Liver (tissue), 7 donors: ENCODE measurements at regions not wholly inside any gene's neighbourhood (a gene's known extent, or its start where the extent isn't known, plus 50 kb on each side); places are given as distances from the start of the nearest gene placed in this dataset.

Experiments
- DNase-seq: peaks from one replicate; pipeline ENCODE4 v3.0.0-alpha.2; 2017; ENCODE audit warnings: low spot score
- H3K27ac ChIP-seq, 2 donors: one replicate each; pipeline ENCODE4 v1.7.0; 2013; ENCODE audit warnings: inconsistent platforms in 2 of 2, low read length in 2 of 2, control low read depth in 1 of 2, low read depth in 1 of 2, mild to moderate bottlenecking in 1 of 2
- H3K27me3 ChIP-seq, 4 donors: one replicate each; pipeline versions ENCODE4 v1.6.1 to v1.7.0; 2013; ENCODE audit warnings: low read length in 3 of 4, inconsistent platforms in 1 of 4, mild to moderate bottlenecking in 1 of 4, moderate library complexity in 1 of 4; ENCODE audit not compliant: control insufficient read depth in 4 of 4, insufficient read depth in 4 of 4
- H3K36me3 ChIP-seq, 4 donors: one replicate each; pipeline versions ENCODE4 v1.6.1 to v1.7.0; 2013; ENCODE audit warnings: low read length in 3 of 4, mild to moderate bottlenecking in 3 of 4, low read depth in 1 of 4, moderate library complexity in 1 of 4; ENCODE audit not compliant: control insufficient read depth in 4 of 4, insufficient read depth in 3 of 4
- H3K4me1 ChIP-seq, 4 donors: one replicate each; pipeline versions ENCODE4 v1.6.1 to v1.7.0; 2013; ENCODE audit warnings: low read length in 3 of 4, mild to moderate bottlenecking in 3 of 4, moderate library complexity in 1 of 4; ENCODE audit not compliant: control insufficient read depth in 4 of 4, insufficient read depth in 4 of 4
- H3K4me3 ChIP-seq, 3 donors: one replicate each; pipeline versions ENCODE4 v1.6.1 to v1.7.0; 2013; ENCODE audit warnings: low read length in 3 of 3, control low read depth in 1 of 3, low read depth in 1 of 3, mild to moderate bottlenecking in 1 of 3
- H3K9ac ChIP-seq, 2 donors: one replicate each; pipeline ENCODE4 v1.7.0; 2013; ENCODE audit warnings: low read length in 2 of 2, mild to moderate bottlenecking in 2 of 2, moderate library complexity in 2 of 2, control low read depth in 1 of 2, low read depth in 1 of 2
- H3K9me3 ChIP-seq, 4 donors: one replicate each; pipeline versions ENCODE4 v1.6.1 to v1.7.0; 2013; ENCODE audit warnings: low read length in 3 of 4; ENCODE audit not compliant: control insufficient read depth in 4 of 4
- EGR1 ChIP-seq, 2 donors: IDR thresholded peaks; 2 replicates each; pipeline ENCODE4 v1.6.1; 2016 to 2018; ENCODE audit warnings: antibody characterized with exemption in 2 of 2, low read depth in 2 of 2
- FOXA1 ChIP-seq: IDR thresholded peaks from 2 replicates; pipeline ENCODE4 v1.6.1; 2016; ENCODE audit warnings: antibody characterized with exemption
- FOXA2 ChIP-seq: IDR thresholded peaks from 2 replicates; pipeline ENCODE4 v1.6.1; 2016; ENCODE audit warnings: antibody characterized with exemption
- GABPA ChIP-seq, 2 donors: IDR thresholded peaks in 1 of 2; conservative IDR thresholded peaks in 1 of 2; 2 replicates each; pipeline ENCODE4 v1.6.1; 2016; ENCODE audit warnings: antibody characterized with exemption in 2 of 2, mild to moderate bottlenecking in 1 of 2, moderate library complexity in 1 of 2
- HNF4A ChIP-seq, 2 donors: conservative IDR thresholded peaks; 2 replicates each; pipeline ENCODE4 v1.6.1; 2016; ENCODE audit warnings: antibody characterized with exemption in 2 of 2, mild to moderate bottlenecking in 2 of 2
- HNF4G ChIP-seq: IDR thresholded peaks from 2 replicates; pipeline ENCODE4 v1.6.1; 2016; ENCODE audit warnings: antibody characterized with exemption
- JUND ChIP-seq, 2 donors: IDR thresholded peaks; 2 replicates each; pipeline ENCODE4 v1.6.1; 2016; ENCODE audit warnings: antibody characterized with exemption in 2 of 2
- NR2F2 ChIP-seq: IDR thresholded peaks from 2 replicates; pipeline ENCODE4 v1.6.1; 2016; ENCODE audit warnings: antibody characterized with exemption
- RAD21 ChIP-seq, 2 donors: IDR thresholded peaks; 2 replicates each; pipeline ENCODE4 v1.6.1; 2016; ENCODE audit warnings: antibody characterized with exemption in 2 of 2, mild to moderate bottlenecking in 2 of 2
- REST ChIP-seq: IDR thresholded peaks from 2 replicates; pipeline ENCODE4 v1.6.1; 2016; ENCODE audit warnings: antibody characterized with exemption, mild to moderate bottlenecking
- RXRA ChIP-seq, 2 donors: IDR thresholded peaks; 2 replicates each; pipeline ENCODE4 v1.6.1; 2017 to 2018; ENCODE audit warnings: antibody characterized with exemption in 2 of 2, mild to moderate bottlenecking in 1 of 2
- SP1 ChIP-seq: IDR thresholded peaks from 2 replicates; pipeline ENCODE4 v1.6.1; 2018; ENCODE audit warnings: antibody characterized with exemption, mild to moderate bottlenecking
- TAF1 ChIP-seq: conservative IDR thresholded peaks from 2 replicates; pipeline ENCODE4 v1.6.1; 2016; ENCODE audit warnings: antibody characterized with exemption, mild to moderate bottlenecking
- YY1 ChIP-seq: IDR thresholded peaks from 2 replicates; pipeline ENCODE4 v1.6.1; 2016; ENCODE audit warnings: antibody characterized with exemption, mild to moderate bottlenecking
- WGBS: extraction: QIAGEN DNeasy Blood & Tissue Kit; methylation state at CpG from one replicate; pipeline ENCODE4 v1.1.7; 2013; 5-methylcytosine and 5-hydroxymethylcytosine counted together
- TF ChIP-seq, protein P1 (sequence below): IDR thresholded peaks from 2 replicates; pipeline ENCODE4 v1.6.1; 2016; ENCODE audit warnings: antibody characterized with exemption
- TF ChIP-seq, protein P2 (sequence below): IDR thresholded peaks from 2 replicates; pipeline ENCODE4 v1.6.1; 2016; ENCODE audit warnings: antibody characterized with exemption
- TF ChIP-seq, protein P3 (sequence below): IDR thresholded peaks from 2 replicates; pipeline ENCODE4 v1.6.1; 2016; ENCODE audit warnings: antibody characterized with exemption
- donor health status: healthy.
- donor health status: healthy.
- donor health status: healthy.
- donor health status: healthy.

DNA sequence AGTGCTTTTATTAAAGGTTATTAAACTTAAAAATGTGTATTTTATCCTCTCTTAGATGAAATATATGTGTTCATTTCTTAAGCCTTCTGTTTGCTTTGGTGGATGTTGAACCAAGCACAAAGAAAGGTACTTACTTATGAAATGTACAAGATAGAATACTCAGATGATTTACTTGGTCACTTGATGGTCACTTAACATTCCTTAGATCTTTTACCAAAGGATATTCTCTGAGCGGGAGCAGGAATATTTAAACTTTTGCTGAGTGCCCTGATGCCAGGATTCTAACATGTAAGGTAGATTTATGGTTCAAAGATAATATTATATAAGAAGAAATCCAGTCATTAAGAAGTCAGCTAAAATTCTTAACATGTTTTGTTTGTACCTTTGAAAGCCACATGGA, 193.5 kb upstream of the ZEB2 start:
- H3K36me3 ChIP-seq, result no peaks in the 10 kb centered on the region
- H3K27me3 ChIP-seq, result no peaks in the 10 kb centered on the region
- 74% methylated on average over 1 of the region's 1 CpG for WGBS
- no peak overlapping the region for H3K9ac ChIP-seq
- H3K9me3 ChIP-seq, result peaks cover 0 to 3% (median under 1%) of the 10 kb centered on the region in 4 donors
- TF ChIP-seq HNF4A (conservative IDR thresholded peaks at IDR 0.05) (no peak), RAD21 (IDR thresholded peaks at IDR 0.05) (no peak), JUND (IDR thresholded peaks at IDR 0.05) (no peak), EGR1 (IDR thresholded peaks at IDR 0.05; ENCODE audit: low read depth in 2 of 2) (no peak), FOXA1 (no peak)
- TF ChIP-seq, protein P1, sequence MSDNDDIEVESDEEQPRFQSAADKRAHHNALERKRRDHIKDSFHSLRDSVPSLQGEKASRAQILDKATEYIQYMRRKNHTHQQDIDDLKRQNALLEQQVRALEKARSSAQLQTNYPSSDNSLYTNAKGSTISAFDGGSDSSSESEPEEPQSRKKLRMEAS, result no peak
- no peak overlapping the region for H3K4me3 ChIP-seq
- no peak overlapping the region for H3K27ac ChIP-seq
- no peak for DNase-seq
- no peaks in the 10 kb centered on the region for H3K4me1 ChIP-seq

DNA sequence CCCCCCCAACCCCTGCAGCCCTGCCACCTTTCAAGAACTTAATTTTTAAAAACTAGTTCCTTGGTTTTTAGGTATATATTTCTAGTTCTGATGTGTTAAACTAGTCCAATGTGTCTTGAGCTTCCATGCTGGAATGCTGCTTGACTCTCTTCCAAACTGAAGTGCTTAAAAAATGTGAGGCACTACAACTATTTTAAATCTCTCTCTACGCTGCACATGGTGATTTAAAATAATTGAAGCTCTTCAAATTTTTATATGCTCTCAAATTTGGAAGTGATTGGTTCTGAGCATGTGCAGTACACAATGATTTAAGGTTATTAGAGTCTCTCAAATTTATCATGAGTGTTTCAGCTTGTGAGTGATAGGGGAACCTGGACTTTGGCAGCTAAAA, 192.6 kb upstream of the ZEB2 start:
- H3K9me3 ChIP-seq, result peaks cover 0 to 3% (median under 1%) of the 10 kb centered on the region in 4 donors
- no peak overlapping the region for H3K4me3 ChIP-seq
- H3K4me1 ChIP-seq, result no peaks in the 10 kb centered on the region
- H3K27ac ChIP-seq, result no peak overlapping the region
- no peak for DNase-seq
- H3K36me3 ChIP-seq, result no peaks in the 10 kb centered on the region
- TF ChIP-seq TAF1 (no peak), SP1 (no peak), FOXA2 (no peak), RXRA (IDR thresholded peaks at IDR 0.05) (no peak), RAD21 (IDR thresholded peaks at IDR 0.05) (no peak), JUND (IDR thresholded peaks at IDR 0.05) (no peak), HNF4G (no peak)
- TF ChIP-seq, protein P2, sequence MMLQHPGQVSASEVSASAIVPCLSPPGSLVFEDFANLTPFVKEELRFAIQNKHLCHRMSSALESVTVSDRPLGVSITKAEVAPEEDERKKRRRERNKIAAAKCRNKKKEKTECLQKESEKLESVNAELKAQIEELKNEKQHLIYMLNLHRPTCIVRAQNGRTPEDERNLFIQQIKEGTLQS, result no peak
- H3K27me3 ChIP-seq, result no peaks in the 10 kb centered on the region
- 69% methylated on average over 1 of the region's 1 CpG for WGBS
- no peak overlapping the region for H3K9ac ChIP-seq

- Histone ChIP-seq H3K27me3 (no peaks in the 10 kb centered on the region), H3K9me3 (peaks cover 0 to 3% (median 0%) of the 10 kb centered on the region in 4 donors), H3K36me3 (no peaks in the 10 kb centered on the region), H3K9ac (no peak overlapping the region), H3K4me1 (no peaks in the 10 kb centered on the region), H3K27ac (no peak overlapping the region), H3K4me3 (no peak overlapping the region)
- 69% methylated on average over 7 of the region's 7 CpGs for whole genome bisulfite sequencing
- no peak for DNase-seq
- no peak for TF ChIP-seq FOXA1
- TF ChIP-seq, protein P3, sequence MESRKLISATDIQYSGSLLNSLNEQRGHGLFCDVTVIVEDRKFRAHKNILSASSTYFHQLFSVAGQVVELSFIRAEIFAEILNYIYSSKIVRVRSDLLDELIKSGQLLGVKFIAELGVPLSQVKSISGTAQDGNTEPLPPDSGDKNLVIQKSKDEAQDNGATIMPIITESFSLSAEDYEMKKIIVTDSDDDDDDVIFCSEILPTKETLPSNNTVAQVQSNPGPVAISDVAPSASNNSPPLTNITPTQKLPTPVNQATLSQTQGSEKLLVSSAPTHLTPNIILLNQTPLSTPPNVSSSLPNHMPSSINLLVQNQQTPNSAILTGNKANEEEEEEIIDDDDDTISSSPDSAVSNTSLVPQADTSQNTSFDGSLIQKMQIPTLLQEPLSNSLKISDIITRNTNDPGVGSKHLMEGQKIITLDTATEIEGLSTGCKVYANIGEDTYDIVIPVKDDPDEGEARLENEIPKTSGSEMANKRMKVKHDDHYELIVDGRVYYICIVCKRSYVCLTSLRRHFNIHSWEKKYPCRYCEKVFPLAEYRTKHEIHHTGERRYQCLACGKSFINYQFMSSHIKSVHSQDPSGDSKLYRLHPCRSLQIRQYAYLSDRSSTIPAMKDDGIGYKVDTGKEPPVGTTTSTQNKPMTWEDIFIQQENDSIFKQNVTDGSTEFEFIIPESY, result no peak
- TF ChIP-seq, protein P1, result no peak
- no peak for TF ChIP-seq HNF4G
- TF ChIP-seq GABPA (IDR thresholded peaks at IDR 0.05 in 1 of 2, conservative IDR thresholded peaks at IDR 0.05 in 1 of 2), result no peak
- no peak for TF ChIP-seq TAF1
- TF ChIP-seq, protein P2, result no peak
- no peak for TF ChIP-seq JUND (IDR thresholded peaks at IDR 0.05)
- TF ChIP-seq REST, result no peak
- TF ChIP-seq RAD21 (IDR thresholded peaks at IDR 0.05), result no peak
- no peak for TF ChIP-seq EGR1 (IDR thresholded peaks at IDR 0.05; ENCODE audit: low read depth in 2 of 2)
- TF ChIP-seq YY1, result no peak
- no peak for TF ChIP-seq NR2F2
Observed at GRCh38 chr2:144711630-144712549, 192.0 kb upstream of the ZEB2 start.
